CD4-positive, alpha-beta T cell treated with Interleukin-17A for 4 hours (primary cell): ENCODE measurements at regions not wholly inside any gene's neighbourhood (a gene's known extent, or its start where the extent isn't known, plus 50 kb on each side); places are given as distances from the start of the nearest gene placed in this dataset.

ENCODE experiments used
- DNase-seq: peaks from one replicate; pipeline ENCODE4 v3.0.0-alpha.2; 2020; ENCODE audit warnings: mixed read lengths

DNA sequence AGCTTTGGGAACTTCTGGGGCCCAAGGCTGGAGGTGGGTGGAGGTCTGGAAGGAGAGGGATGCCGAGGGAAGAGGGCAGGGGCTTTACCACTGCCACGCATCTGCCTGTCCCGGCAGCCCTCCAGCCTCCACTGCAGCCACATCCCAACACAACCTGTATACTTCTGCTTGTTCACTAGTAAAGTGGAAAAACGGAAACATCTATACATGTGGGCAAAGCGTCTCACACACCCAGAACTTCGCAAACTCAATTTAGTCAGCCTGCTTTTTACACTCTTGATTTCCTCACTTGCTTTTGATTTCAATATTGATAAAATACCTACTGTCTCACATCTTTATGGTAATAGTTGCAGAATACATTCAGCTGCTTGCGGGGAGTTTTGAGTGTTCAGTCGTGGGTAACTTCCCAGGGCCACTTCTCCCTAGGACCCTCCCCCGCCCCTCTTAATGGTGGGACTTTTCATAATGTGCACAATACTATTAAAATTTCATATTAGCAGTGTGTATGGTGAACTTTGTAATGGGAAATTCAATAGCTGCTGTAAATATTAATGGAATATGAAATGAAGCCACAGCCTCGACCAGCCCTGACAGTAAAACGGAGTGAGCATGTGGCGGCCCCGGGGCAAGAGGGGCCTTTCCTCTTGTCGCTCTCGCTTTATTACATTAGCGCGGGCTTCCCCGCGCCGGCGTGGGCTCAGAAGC lies 85.2 kb downstream of the NR2F2 start:
- DNase-seq, result no peak

- no peak for DNase-seq
Measured at GRCh38 chr15:96416218-96416933, 85.9 kb downstream of the NR2F2 start.

GRCh38 chr15:96416934-96417759 lies 86.6 kb downstream of the NR2F2 start:
- no peak for DNase-seq

- DNase-seq, result no peak
Measured at GRCh38 chr15:96417760-96418130, 87.2 kb downstream of the NR2F2 start.

- DNase-seq, result no peak
Measured at GRCh38 chr15:96418146-96418545, 87.6 kb downstream of the NR2F2 start.

DNA sequence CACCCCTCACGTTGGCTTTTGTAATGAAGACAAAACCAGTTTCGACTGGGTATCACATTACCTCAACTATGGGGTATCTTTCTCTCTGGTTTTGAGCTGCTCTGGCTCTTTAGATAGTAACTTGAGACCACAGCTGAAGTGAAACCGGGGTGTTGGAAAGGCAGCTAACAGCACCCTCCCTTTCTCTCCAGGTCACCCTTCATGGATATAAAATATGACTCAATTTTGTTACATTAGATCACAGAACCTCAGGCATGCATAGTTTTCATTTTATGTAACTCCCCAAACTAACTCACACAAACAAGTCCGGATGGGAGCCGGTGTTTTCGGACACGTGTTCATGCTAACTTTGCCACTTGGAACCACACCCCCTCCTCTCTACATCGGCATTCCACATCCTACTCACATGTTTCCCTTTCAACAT lies 90.7 kb downstream of the NR2F2 start:
- no peak for DNase-seq

DNA sequence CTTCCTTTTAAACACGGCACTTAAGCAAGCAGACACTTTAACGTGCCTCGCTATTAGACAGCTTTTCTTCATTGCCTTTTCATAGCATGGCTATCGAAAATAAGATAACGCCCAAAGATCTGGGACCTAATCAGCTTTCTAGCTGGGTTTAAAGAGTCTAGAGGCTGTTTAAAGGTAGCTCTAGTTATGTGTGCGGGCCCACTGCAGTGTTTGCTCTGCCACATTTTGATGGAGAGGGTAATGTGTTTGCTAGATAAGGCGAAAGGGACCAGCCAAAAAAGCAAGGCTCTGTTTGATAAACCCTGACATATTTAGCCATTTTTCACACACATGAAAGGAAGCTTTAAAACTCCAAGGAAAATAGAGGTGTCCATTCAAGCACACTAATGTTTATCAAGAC lies 91.6 kb downstream of the NR2F2 start:
- no peak for DNase-seq

DNA sequence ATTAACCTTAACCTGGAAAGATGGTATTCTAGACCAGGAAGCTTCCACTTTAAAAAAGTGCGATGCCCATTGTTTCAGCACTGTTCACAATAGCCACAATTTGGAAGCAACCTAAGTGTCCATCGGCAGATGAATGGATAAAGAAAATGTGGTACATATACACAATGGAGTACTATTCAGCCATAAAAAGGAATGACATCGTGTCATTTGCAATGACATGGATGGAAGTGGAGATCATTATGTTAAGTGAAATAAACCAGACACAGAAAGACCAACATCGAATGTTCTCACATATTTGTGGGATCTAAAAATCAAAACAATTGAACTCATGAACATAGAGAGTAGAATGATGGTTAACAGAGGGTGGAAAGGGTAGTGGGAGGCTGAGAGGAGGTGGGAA lies 94.2 kb downstream of the NR2F2 start:
- no peak for DNase-seq

- no peak for DNase-seq
Measured at GRCh38 chr15:96428742-96429141, 98.2 kb downstream of the NR2F2 start.

- DNase-seq, result no peak
Measured at GRCh38 chr15:96431786-96432185, 101.3 kb downstream of the NR2F2 start.

DNA sequence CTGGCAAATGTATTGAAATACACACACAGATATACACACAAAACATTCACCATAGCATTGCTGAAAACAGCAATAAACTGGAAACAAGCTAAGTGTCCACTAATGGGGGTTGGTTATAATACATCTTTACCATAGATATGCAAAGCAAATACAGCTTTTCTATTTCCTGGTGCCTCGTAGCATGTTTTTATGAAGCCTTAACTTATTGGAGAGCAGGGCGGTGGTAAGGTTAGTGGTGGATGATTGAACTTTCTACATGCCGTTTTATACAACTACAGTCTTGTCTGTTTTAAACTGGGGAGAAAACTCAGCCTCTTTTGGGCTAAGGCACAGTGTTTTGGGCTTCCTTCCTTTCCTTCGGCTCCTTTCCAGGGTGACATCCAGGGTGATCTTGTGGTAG lies 104.5 kb downstream of the NR2F2 start:
- DNase-seq, result no peak

DNA sequence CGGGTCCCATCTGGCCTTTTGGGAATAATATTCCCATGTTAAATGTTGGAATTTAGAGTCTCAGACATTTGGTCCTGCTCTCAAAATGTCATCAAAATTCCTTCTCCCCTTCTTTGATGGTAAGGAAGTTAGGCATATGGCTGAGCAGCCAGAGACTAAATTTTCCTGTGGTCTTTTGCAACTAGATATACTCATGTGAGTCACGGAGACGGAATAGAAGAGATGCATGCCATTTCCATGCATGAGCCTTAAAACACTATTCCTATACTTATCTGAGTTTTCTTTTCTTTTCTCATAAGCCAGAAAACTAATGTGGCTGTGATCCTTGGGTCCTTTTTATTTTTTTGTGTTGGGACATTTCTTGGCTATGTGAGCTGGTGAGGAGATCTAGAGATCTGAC lies 105.3 kb downstream of the NR2F2 start:
- no peak for DNase-seq

GRCh38 chr15:96440978-96441377 lies 110.5 kb downstream of the NR2F2 start:
- no peak for DNase-seq

DNA sequence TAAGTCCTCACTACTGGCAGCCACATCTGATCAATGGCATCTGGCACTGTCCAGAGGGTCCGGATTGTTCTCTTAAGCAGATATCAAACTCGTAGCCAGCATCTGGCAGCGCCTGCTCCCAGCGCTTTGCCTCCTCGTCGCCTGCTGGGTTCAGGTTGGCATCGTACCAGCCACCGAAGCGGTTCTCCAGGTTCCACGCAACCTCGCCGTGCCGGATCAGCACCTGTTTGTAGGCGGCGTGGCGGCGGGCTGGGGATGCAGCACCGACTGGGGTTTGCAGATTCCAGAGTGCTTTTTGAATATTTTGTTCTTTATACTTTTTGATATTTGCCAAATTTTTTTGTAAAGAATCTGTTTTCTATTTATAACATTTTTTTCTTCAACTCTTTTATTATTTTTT lies 111.6 kb downstream of the NR2F2 start:
- no peak for DNase-seq

GRCh38 chr15:96444865-96445264 lies 114.4 kb downstream of the NR2F2 start:
- DNase-seq, result no peak

DNA sequence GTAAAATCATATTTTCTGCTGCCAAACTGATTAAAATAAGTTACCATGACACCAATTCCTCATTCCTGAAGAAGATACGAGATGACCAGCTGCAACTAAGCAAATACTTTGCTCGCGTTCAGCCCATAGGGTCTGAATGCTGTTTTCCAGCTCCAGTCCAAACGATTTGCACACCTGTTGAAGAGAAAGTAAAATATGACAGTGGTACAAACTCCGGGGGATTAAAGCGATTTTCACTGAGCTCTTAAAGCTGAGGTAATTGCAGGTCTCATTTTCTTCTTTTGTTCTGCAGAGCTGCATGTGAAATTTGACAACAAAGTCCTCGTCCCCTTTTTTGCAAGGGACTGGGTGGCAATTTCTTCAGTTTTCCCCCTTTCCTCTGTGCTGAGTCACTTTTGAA lies 118.4 kb downstream of the NR2F2 start:
- DNase-seq, result no peak

- DNase-seq, result no peak
Measured at GRCh38 chr15:96457841-96458240, 127.3 kb downstream of the NR2F2 start.

- DNase-seq, result no peak
Measured at GRCh38 chr15:96460106-96460505, 129.6 kb downstream of the NR2F2 start.

- DNase-seq, result no peak
Measured at GRCh38 chr15:96462768-96463750, 132.6 kb downstream of the NR2F2 start.

DNA sequence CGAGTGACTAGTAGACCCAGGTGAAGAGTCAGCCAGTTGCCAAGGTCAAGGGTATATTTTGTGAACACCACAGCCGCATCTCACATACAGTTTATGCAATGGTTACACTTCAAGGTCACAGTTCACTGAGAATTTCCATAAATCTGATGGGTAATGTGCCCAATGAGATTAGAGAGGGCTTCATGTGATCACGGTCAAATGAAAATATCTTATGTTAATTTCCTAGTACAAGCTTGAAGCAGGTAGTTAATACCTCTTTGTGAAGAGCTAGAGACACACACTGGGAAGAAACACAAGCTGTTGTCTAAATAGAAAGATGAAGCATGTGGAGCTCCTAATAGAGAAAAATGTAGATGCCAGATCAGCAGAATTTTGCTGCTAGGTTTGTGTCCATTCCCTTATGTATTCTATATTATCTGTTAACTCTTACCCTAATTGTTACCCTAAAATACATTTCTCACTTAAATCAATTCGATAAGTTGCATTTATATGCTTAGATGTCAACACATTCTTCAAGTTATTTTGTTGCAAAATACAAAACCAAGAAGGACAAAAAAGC lies 136.0 kb downstream of the NR2F2 start:
- no peak for DNase-seq

DNA sequence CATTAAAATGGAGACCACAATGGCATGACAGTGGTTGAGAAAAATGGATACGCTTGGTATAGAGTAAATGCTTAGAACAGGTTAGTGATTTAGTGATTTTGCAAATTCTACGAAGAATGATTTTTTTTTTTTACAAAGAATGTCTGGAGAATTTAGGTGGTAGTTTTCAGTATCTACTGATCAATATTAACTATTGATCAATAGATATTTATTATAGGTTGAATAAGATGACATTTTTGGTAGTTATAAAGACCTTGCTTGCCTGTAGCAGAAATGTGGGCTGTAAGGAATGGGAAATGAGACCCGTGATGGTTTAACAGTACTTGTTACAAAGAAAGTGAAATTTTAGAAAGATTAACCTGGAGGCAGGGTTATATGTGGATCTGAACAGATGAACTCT lies 137.5 kb downstream of the NR2F2 start:
- no peak for DNase-seq

GRCh38 chr15:96470681-96471310 lies 140.3 kb downstream of the NR2F2 start:
- DNase-seq, result no peak
